Naive thymus-derived CD4-positive, alpha-beta T cell (primary cell): ENCODE measurements at regions not wholly inside any gene's neighbourhood (a gene's known extent, or its start where the extent isn't known, plus 50 kb on each side); places are given as distances from the start of the nearest gene placed in this dataset.

Experiments used
- ATAC-seq: fragments of 150-1000 bp; cut with Tn5 transposase; 2 replicates; pipeline ENCODE4 v1.10.0; 2021; ENCODE audit warnings: mild to moderate bottlenecking, moderate library complexity
- CTCF ChIA-PET: fragments of 350-600 bp; sonication (Branson Sonifier 250); formaldehyde crosslinking; loops from one replicate; lab custom pipeline; 2021; ENCODE audit warnings: antibody characterized with exemption; lab: Charles Lee
- POLR2A ChIA-PET: fragments of 350-600 bp; sonication (Branson Sonifier 250); formaldehyde crosslinking; loops from one replicate; lab custom pipeline; 2021; ENCODE audit warnings: antibody characterized with exemption, inconsistent platforms; lab: Charles Lee
- DNase-seq, 9 donors: peaks; one replicate each; pipeline versions ENCODE4 v3.0.0 to v3.0.0-alpha.2; 2020 to 2022; ENCODE audit warnings: mixed read lengths in 1 of 9
- H3K27ac ChIP-seq: one replicate; pipeline ENCODE4 v1.7.0; 2013; ENCODE audit warnings: mild to moderate bottlenecking, low read depth, low read length, moderate library complexity
- H3K27me3 ChIP-seq, 2 donors: one replicate each; pipeline ENCODE4 v1.7.0; 2013; ENCODE audit warnings: low read length in 2 of 2, mild to moderate bottlenecking in 2 of 2, moderate library complexity in 2 of 2; ENCODE audit not compliant: control insufficient read depth in 2 of 2, insufficient read depth in 2 of 2
- H3K36me3 ChIP-seq, 3 experiments: 1 replicate in 2 of 3; 2 replicates in 1 of 3; pipeline ENCODE4 v1.7.0; 2013; ENCODE audit warnings: low read length in 3 of 3, mild to moderate bottlenecking in 3 of 3, moderate library complexity in 1 of 3; ENCODE audit not compliant: insufficient read depth in 3 of 3, control insufficient read depth in 2 of 3
- H3K4me1 ChIP-seq, 2 donors: one replicate each; pipeline ENCODE4 v1.7.0; 2013; ENCODE audit warnings: low read length in 2 of 2, mild to moderate bottlenecking in 2 of 2, moderate library complexity in 1 of 2; ENCODE audit not compliant: control insufficient read depth in 2 of 2, insufficient read depth in 2 of 2
- H3K4me3 ChIP-seq: 2 replicates; pipeline ENCODE4 v1.7.0; 2013; ENCODE audit warnings: mild to moderate bottlenecking, low read length
- H3K9me3 ChIP-seq, 3 experiments: 1 replicate in 2 of 3; 2 replicates in 1 of 3; pipeline ENCODE4 v1.7.0; 2013; ENCODE audit warnings: low read length in 3 of 3; ENCODE audit not compliant: control insufficient read depth in 2 of 3
- H3K27ac Mint-ChIP-seq, 9 donors: one replicate each; pipeline ENCODE4 v1.8.0; 2020 to 2022; ENCODE audit warnings: mixed read lengths in 9 of 9, mild to moderate bottlenecking in 8 of 9, moderate library complexity in 5 of 9, inconsistent platforms in 2 of 9
- H3K27me3 Mint-ChIP-seq, 5 donors: one replicate each; pipeline ENCODE4 v1.8.0; 2021 to 2022; ENCODE audit warnings: mixed read lengths in 5 of 5, mild to moderate bottlenecking in 1 of 5
- H3K36me3 Mint-ChIP-seq, 5 donors: one replicate each; pipeline ENCODE4 v1.8.0; 2020 to 2022; ENCODE audit warnings: mixed read lengths in 5 of 5, mild to moderate bottlenecking in 3 of 5, inconsistent platforms in 1 of 5
- H3K4me1 Mint-ChIP-seq, 7 donors: one replicate each; pipeline ENCODE4 v1.8.0; 2020 to 2022; ENCODE audit warnings: mixed read lengths in 7 of 7, mild to moderate bottlenecking in 3 of 7, inconsistent platforms in 1 of 7
- H3K4me3 Mint-ChIP-seq, 10 donors: one replicate each; pipeline ENCODE4 v1.8.0; 2020 to 2022; ENCODE audit warnings: mild to moderate bottlenecking in 10 of 10, mixed read lengths in 10 of 10, moderate library complexity in 6 of 10, inconsistent platforms in 2 of 10
- H3K9me3 Mint-ChIP-seq, 11 donors: one replicate each; pipeline ENCODE4 v1.8.0; 2020 to 2022; ENCODE audit warnings: mixed read lengths in 11 of 11, mild to moderate bottlenecking in 4 of 11, inconsistent platforms in 1 of 11, moderate library complexity in 1 of 11
- intact Hi-C, 2 donors: fragments of 100-400 bp; cut with micrococcal nuclease; formaldehyde crosslinking; loops; one replicate each; pipeline ENCODE4 v1.15.1; 2023

DNA sequence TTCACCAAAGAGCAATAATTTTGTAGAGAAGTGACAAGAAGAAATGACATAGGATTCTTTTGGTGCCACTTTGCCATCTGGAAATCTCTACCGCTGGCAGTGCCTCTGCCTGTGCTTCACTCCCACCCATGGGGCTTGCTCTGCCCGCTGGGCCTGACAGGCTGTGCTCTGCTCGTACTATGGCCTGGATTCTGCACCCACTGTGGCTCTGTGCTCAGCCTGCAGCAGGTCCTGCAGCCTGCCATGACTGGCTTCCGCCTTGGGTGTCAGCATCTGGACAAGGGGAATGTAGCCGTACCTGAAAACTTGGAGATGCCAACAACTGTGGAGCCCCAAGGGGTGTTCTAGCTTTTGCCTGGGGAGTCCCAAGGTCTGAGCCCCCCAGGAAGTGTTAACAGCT lies 792.3 kb downstream of the CDH8 start:
- H3K27ac Mint-ChIP-seq, result no peak overlapping the region
- H3K4me3 Mint-ChIP-seq, result no peak overlapping the region
- peaks cover 0 to 15% (median 5%) of the 10 kb centered on the region in 11 donors for H3K9me3 Mint-ChIP-seq
- no peaks in the 10 kb centered on the region for H3K4me1 Mint-ChIP-seq
- H3K27me3 Mint-ChIP-seq, result no peaks in the 10 kb centered on the region
- Histone ChIP-seq H3K36me3 (no peaks in the 10 kb centered on the region), H3K4me3 (no peak overlapping the region), H3K27ac (no peak overlapping the region), H3K4me1 (no peaks in the 10 kb centered on the region), H3K9me3 (no peaks in the 10 kb centered on the region), H3K27me3 (no peaks in the 10 kb centered on the region)
- DNase-seq, result no peak
- H3K36me3 Mint-ChIP-seq, result no peaks in the 10 kb centered on the region
- intact Hi-C loops, result no loop called here
- ATAC-seq, result no peak
- CTCF ChIA-PET, result no interaction called here
- POLR2A ChIA-PET, result no interaction called here

DNA sequence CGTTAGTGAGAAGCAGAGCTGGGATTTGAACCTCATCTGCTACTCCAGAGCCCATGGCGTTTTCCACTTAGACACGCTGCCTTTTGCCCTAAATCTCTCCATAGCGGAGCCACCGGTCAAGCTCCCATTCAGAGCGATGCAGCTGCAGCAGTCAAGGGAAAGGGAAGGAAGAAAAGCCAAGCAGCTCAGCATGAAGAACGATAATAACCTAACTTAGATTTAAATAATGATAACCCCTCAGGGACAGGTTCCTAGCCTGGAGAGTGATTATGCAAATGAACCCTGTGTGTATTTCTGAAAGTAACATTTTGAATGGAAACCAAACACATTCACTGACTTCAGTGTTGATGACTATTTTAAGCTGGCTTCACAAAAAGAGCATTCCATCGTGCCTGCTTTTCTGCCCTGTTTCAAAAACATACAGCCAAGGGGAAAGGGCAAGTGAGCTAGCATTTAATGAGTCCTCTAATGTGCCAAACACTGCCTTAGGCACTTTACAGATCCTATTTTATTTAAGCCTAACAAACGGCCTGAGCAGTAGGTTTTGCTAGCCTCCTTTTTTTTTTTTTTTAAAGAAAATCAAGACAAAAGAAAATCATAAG lies 798.3 kb downstream of the CDH8 start:
- no peaks in the 10 kb centered on the region for H3K4me1 Mint-ChIP-seq
- H3K27me3 ChIP-seq, result no peaks in the 10 kb centered on the region
- H3K4me1 ChIP-seq, result no peaks in the 10 kb centered on the region
- POLR2A ChIA-PET, result no interaction called here
- CTCF ChIA-PET, result no interaction called here
- H3K27ac Mint-ChIP-seq, result no peak overlapping the region
- no peaks in the 10 kb centered on the region for H3K9me3 ChIP-seq
- no peaks in the 10 kb centered on the region for H3K36me3 Mint-ChIP-seq
- DNase-seq, result no peak
- no peak overlapping the region for H3K4me3 Mint-ChIP-seq
- H3K4me3 ChIP-seq, result no peak overlapping the region
- no peaks in the 10 kb centered on the region for H3K36me3 ChIP-seq
- intact Hi-C loops, result no loop called here
- H3K9me3 Mint-ChIP-seq, result peaks cover 0 to 18% (median 5%) of the 10 kb centered on the region in 11 donors
- no peak for ATAC-seq
- no peaks in the 10 kb centered on the region for H3K27me3 Mint-ChIP-seq
- no peak overlapping the region for H3K27ac ChIP-seq

DNA sequence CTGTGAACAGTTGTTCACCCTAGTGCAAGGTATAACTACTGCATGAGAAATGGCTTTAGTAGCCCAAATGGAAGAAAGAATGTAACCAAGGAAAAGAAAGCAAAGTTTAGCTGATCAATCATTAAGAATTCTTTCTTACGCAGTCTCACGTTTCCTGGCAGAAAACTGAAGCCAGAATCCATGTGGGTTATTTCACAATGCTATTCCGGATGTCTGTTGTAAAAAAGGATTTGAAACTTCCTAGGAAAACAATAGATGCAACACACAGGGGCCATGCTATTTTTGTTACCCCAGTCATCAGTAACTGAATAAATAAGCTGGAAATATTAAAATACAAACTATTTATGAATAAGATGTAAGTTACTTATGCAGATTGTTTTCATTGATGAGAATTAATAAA lies 802.5 kb downstream of the CDH8 start:
- Histone ChIP-seq H3K4me3 (no peak overlapping the region), H3K27ac (no peak overlapping the region), H3K9me3 (no peaks in the 10 kb centered on the region), H3K36me3 (no peaks in the 10 kb centered on the region), H3K27me3 (no peaks in the 10 kb centered on the region), H3K4me1 (no peaks in the 10 kb centered on the region)
- H3K4me3 Mint-ChIP-seq, result no peak overlapping the region
- H3K27me3 Mint-ChIP-seq, result no peaks in the 10 kb centered on the region
- ATAC-seq (no peak), DNase-seq (no peak)
- CTCF ChIA-PET, result no interaction called here
- H3K9me3 Mint-ChIP-seq, result peaks cover 0 to 31% (median 7%) of the 10 kb centered on the region in 11 donors
- no peak overlapping the region for H3K27ac Mint-ChIP-seq
- no peaks in the 10 kb centered on the region for H3K4me1 Mint-ChIP-seq
- POLR2A ChIA-PET, result no interaction called here
- H3K36me3 Mint-ChIP-seq, result no peaks in the 10 kb centered on the region
- intact Hi-C loops, result no loop called here

DNA sequence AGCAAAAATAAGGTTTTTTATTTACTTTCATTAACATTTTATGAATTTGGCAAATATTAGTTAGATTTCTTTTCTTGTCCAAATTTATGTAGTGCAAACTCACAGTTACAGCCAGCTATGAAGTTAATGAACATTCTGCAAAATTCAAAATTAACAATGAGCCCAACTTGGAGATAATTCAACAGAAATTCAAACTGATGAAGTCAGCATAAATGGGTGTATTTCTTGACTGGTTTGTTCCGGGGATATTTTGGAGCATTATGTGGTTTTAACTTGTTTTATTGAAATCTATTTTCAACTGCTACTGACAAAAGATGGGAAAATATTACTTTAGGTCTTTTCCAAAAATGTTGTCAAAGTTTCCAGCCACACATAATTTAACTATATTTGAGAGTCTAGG lies 807.9 kb downstream of the CDH8 start:
- no peak for ATAC-seq
- Mint-ChIP-seq H3K27ac (no peak overlapping the region), H3K27me3 (no peaks in the 10 kb centered on the region), H3K36me3 (no peaks in the 10 kb centered on the region), H3K9me3 (peaks cover 0 to 32% (median 4%) of the 10 kb centered on the region in 11 donors), H3K4me3 (no peak overlapping the region), H3K4me1 (no peaks in the 10 kb centered on the region)
- CTCF ChIA-PET, result no interaction called here
- Histone ChIP-seq H3K4me1 (no peaks in the 10 kb centered on the region), H3K9me3 (no peaks in the 10 kb centered on the region), H3K36me3 (no peaks in the 10 kb centered on the region), H3K27ac (no peak overlapping the region), H3K27me3 (no peaks in the 10 kb centered on the region), H3K4me3 (no peak overlapping the region)
- no peak for DNase-seq
- POLR2A ChIA-PET, result no interaction called here
- intact Hi-C loops, result no loop called here

DNA sequence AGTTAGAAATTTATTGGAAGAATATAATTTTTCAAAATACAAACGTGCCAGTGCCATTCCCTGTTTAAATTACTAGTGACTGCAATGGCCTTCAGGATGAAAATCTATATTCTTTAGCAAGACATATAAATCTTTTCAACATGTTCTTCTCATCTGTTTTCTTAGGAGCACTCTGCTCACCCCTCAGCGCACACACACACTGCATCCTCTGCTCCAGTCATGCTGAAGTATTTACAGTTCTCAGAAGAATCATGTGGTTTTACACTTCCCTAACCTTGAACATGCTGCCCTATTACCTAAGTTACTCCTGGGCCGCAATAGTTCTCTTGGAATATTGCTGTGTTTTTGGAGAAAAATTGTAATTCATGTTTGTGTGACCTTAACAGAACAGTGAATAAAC lies 820.6 kb downstream of the CDH8 start:
- POLR2A ChIA-PET, result no interaction called here
- no peak for DNase-seq
- Histone ChIP-seq H3K27me3 (no peaks in the 10 kb centered on the region), H3K27ac (no peak overlapping the region), H3K4me3 (no peak overlapping the region), H3K4me1 (no peaks in the 10 kb centered on the region), H3K9me3 (no peaks in the 10 kb centered on the region), H3K36me3 (no peaks in the 10 kb centered on the region)
- no peak for ATAC-seq
- intact Hi-C loops, result no loop called here
- CTCF ChIA-PET, result no interaction called here
- Mint-ChIP-seq H3K4me3 (no peak overlapping the region), H3K27ac (no peak overlapping the region), H3K9me3 (peaks cover 0 to 18% (median 3%) of the 10 kb centered on the region in 11 donors), H3K36me3 (no peaks in the 10 kb centered on the region), H3K27me3 (no peaks in the 10 kb centered on the region), H3K4me1 (no peaks in the 10 kb centered on the region)

DNA sequence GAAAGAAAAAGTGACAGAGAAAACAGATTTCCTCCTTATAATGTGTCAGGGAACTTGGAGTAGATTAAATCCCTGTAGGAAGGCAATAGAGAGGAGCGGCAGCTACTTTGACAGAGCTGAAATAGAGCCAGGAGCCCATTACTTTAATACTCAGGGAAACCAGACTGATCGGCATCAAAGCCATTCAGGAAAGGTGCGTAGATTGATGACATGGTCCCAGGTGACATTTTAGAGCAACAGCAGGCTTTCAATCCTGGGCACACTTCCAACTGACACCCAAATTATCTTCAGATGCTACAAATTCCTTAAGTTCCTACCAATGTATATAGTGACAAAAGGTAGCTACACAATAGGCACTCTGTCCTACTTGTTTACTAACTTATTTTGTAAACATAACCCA lies 821.5 kb downstream of the CDH8 start:
- ChIA-PET CTCF (no interaction called here), POLR2A (no interaction called here)
- Mint-ChIP-seq H3K27me3 (no peaks in the 10 kb centered on the region), H3K27ac (no peak overlapping the region), H3K9me3 (peaks cover 0 to 18% (median 3%) of the 10 kb centered on the region in 11 donors), H3K4me1 (no peaks in the 10 kb centered on the region), H3K4me3 (no peak overlapping the region), H3K36me3 (no peaks in the 10 kb centered on the region)
- ATAC-seq, result no peak
- DNase-seq, result no peak
- Histone ChIP-seq H3K4me1 (no peaks in the 10 kb centered on the region), H3K27ac (no peak overlapping the region), H3K9me3 (no peaks in the 10 kb centered on the region), H3K36me3 (no peaks in the 10 kb centered on the region), H3K27me3 (no peaks in the 10 kb centered on the region), H3K4me3 (no peak overlapping the region)
- intact Hi-C loops, result no loop called here

DNA sequence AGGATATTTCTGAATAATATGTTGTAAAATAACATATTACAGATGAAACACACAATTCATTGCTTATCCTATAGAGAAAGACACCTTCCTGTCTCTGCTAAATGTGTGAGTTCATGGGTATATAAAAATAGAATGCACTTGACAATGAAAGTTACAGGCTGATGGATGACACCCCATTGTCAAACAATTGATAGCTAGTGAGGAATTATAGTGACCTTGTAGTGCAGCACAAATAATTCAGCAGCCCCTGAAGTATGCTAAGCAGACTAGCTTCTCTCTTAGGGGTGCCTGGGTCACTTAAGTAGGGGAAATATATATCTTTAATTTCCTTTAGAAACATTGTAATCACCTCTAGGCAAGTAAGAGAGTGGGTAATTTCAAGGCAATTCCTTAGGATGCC lies 826.2 kb downstream of the CDH8 start:
- no peak for DNase-seq
- H3K36me3 ChIP-seq, result no peaks in the 10 kb centered on the region
- CTCF ChIA-PET, result interaction anchor here (0.7 kb wide), 1 partner anchor 123 kb away, joined by 4 read pairs; no protein-coding TSS in a partner anchor

More for the DNA sequence above, 826.2 kb downstream of the CDH8 start:
- H3K27ac ChIP-seq, result no peak overlapping the region
- no peaks in the 10 kb centered on the region for H3K36me3 Mint-ChIP-seq
- no peak overlapping the region for H3K4me3 Mint-ChIP-seq
- ATAC-seq, result no peak
- H3K27ac Mint-ChIP-seq, result no peak overlapping the region
- peaks cover 0 to 3% (median 0%) of the 10 kb centered on the region in 3 experiments for H3K9me3 ChIP-seq
- no peaks in the 10 kb centered on the region for H3K27me3 Mint-ChIP-seq
- H3K4me1 Mint-ChIP-seq, result no peaks in the 10 kb centered on the region
- H3K9me3 Mint-ChIP-seq, result peaks cover 2 to 45% (median 13%) of the 10 kb centered on the region in 11 donors
- H3K4me3 ChIP-seq, result no peak overlapping the region
- intact Hi-C loops, result no loop called here
- POLR2A ChIA-PET, result no interaction called here
- H3K27me3 ChIP-seq, result no peaks in the 10 kb centered on the region
- no peaks in the 10 kb centered on the region for H3K4me1 ChIP-seq
